ENCODE measurements at regions not wholly inside any gene's neighbourhood (a gene's known extent, or its start where the extent isn't known, plus 50 kb on each side); places are given as distances from the start of the nearest gene placed in this dataset.
A peak's percentile ranks its signal among the peaks of the same experiment; 100 is the strongest.

GRCh38 chr2:144333143-144333555 lies 186.8 kb downstream of the ZEB2 start:
- DNase-seq = no peak

DNA sequence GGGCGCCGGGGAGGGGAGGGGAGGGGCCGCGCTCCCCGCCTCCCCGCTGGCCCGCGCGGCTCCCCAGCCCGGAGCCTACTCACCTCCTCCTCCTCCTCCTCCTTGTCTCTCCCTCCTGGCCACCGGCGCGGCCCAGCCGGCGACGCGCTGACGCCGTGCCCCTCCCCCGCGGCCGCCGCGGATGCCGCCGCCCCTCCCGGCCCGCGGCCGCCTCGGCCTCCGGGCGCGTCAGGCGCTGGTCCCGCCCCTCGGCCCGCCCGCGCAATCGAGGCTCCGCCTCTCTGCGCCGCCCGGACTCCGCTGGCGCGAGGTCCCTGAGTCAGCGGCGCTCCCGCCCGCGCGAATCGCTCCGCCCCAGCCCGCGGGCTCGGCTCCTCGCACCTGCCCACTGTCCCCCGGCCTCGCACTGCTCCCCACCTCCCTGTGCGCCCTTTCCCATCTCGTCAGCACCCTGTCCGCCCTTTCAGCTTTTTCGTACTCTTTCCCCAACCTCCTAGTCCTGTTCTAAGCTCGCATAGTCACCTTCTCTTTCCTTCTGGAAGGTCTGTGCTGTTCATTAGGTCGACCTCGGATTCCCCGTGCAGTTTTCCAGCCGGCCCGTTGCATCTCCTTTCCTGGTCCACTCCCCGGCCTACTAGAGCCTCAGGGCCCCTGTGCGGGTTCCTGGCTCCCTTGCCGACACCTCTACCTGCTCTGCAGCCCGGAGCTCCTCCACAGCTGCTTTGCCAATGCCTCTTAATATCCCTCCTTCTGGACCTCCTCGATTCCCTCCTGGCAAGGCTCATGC lies 187.4 kb downstream of the ZEB2 start:
- DNase-seq = peak; percentile 47

DNA sequence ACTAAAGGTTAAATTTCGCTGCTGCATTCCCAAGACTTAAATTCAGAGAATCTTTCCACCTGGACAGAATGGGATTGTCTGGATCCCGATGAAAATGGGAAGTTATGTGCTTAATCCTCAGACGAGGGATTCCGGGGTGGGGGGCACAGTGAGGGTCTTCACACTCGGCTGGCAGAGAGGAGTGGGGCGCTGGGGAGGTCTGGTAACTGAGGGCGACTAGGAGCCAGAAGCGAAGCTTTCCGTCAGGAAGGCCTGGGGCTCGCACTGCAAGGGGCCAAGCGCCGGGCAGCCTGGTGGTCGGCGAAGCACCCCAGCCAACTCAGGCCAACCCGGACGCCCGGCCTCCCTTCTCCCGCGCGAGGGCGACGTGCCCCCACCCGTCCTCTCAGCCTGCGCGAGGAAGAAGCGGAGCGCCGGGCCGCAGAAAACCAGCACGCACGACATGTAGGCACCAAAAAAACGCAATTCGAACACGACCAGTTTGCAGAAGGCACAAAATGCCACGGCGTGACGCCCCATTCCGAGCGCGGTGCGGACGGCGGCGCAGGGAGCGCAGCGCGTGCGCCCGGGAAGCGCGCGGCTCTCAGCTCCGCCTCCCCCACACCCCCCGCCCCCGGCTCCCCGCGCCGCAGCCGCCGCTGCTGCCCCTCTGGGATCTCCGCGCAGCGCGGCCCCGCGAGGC lies 188.1 kb downstream of the ZEB2 start:
- no peak for DNase-seq

DNA sequence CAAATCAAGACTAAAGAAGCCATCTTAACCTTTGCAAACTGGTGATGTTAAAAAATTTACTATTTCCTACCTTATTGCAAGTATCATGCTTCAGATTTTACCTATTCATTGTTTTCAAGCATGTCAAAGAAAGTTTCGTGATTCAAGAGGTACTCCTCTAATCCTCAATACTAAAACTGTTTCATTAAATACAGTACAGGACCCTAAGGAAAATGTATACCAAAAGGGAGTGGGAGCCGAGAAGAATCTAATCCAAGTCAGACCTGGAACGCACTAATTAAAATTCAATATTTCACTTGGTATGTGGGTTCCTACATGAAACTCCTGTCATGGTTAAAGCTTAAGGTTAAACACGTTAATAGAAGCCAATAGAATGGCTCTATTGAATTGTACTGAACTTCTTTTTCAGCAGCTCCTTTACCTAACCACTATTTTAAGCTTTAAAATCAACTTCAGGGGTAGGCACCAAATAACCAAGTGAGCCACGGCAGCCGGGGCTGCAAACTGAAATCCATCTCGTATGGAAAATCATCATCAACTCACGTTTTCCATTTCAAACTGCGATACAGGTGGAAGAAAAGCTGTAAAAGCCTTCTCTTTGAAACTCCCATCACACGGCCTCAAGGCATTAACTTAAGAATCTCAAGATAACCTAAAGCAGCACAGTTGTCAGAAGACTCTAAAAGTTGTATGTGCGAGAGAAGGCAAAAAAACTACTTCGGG lies 188.8 kb downstream of the ZEB2 start:
- no peak for DNase-seq

GRCh38 chr2:144329472-144329871 lies 190.4 kb downstream of the ZEB2 start:
- DNase-seq = no peak

DNA sequence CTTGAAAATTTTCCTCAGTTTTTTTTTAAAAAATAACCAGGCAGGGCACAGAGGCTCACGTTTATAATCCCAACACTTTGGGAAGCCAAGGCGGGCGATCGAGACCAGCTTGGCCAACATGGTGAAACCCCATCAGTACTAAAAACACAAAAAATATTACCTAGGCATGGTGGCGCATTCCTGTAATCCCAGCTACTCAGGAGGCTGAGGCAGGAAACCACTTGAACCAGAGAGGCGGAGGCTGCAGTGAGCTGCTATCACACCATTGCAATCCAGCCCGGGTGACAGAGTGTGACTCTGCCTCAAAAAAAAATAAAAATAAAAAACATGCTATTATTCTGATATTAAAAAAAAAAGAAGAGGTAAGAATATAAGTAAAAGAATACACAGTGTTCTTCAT lies 191.0 kb downstream of the ZEB2 start:
- DNase-seq = no peak

- no peak for DNase-seq
Observed at GRCh38 chr2:144326825-144327224, 193.1 kb downstream of the ZEB2 start.

GRCh38 chr2:144325086-144325485 lies 194.8 kb downstream of the ZEB2 start:
- DNase-seq = no peak

GRCh38 chr2:144324446-144325045 lies 195.4 kb downstream of the ZEB2 start:
- no peak for DNase-seq

- no peak for DNase-seq
Observed at GRCh38 chr2:144323946-144324345, 196.0 kb downstream of the ZEB2 start.

DNA sequence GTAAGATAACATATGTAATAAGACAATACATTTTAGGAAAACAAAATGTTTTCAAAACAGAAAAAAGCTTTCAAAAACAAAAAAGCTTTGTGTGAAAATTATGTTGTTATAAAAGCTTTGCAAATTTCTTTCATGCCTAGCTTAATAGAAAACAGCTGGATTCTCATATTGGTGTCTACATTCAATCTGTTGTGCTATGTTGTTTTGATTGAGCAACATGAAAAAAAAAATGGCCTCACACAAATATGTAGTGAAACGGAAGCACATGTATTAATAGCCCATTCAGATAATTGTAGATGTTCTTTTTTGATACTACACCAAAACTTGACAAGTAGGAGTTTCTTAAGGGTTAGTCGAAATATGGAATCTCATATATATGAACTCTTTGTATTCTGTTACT lies 197.5 kb downstream of the ZEB2 start:
- no peak for DNase-seq

- no peak for DNase-seq
Observed at GRCh38 chr2:144320491-144320890, 199.4 kb downstream of the ZEB2 start.

DNA sequence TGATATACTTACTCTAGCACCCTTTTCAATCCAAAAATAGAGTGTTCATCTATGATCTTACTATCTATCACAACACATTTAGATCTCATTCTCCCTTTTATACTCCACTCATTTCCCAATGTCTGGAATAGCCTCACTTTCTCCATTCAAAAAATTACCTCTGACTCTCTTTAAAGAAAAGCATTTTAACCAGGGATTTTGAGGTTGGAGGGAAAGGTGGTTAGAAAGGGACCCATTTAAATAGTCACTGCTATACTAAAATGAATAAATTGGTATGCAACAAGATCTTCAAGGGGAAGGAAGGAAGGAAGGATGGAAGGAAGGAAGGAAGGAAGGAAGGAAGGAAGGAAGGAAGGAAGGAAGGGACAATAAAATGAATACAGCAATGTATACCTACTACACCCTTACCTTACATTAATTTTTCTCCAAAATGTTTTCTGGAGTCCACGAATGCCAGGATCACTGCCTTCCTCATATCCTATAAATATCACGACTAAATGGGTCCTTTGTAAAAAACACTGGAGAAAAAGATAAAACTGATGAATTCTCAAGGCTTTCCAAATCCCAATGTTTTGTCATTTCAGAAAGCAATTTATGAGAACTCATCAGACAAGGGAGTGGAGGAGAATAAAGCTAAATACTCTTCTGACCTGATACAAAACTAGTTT lies 202.7 kb downstream of the ZEB2 start:
- DNase-seq = no peak

GRCh38 chr2:144310889-144311608 lies 208.9 kb downstream of the ZEB2 start:
- no peak for DNase-seq

- no peak for DNase-seq
Observed at GRCh38 chr2:144310484-144310883, 209.4 kb downstream of the ZEB2 start.

GRCh38 chr2:144307711-144308110 lies 212.2 kb downstream of the ZEB2 start:
- no peak for DNase-seq

DNA sequence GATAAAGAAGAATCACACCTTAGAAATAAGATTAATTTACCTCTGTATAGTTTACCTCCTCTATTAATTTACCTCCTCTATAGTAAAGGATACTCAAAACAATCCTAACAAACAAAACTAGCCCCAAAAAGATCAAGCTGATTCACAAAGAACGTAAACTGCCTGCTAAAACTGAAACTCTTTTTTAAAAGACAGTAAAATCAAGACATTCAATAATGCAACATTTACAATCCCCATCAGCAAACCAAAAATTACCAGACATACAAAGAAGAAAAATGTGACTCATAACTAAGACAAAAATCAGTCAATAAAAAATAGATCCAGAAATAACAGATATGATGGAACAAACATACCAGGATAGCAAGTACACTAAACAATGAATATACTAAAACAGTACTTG lies 215.7 kb downstream of the ZEB2 start:
- no peak for DNase-seq

- DNase-seq = no peak
Observed at GRCh38 chr2:144300632-144301031, 219.3 kb downstream of the ZEB2 start.

DNA sequence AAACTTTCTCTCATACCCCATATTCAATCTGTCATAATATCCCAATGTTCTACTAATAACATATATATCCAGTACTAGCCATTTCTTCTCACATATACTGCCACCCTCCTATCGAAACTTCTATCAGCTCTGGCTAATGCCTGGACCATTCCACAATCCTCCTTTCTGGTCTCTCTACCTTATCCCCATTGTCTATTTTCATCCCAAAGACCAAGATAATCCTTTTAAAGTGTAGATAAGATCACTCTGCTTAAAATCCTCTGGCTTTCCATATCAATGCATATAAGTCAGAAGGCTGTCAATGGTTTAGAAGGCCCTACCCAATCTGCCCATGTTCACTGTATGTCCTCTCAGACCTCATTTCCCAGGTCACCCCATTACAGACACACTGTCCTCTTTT lies 229.6 kb downstream of the ZEB2 start:
- DNase-seq = no peak

DNA sequence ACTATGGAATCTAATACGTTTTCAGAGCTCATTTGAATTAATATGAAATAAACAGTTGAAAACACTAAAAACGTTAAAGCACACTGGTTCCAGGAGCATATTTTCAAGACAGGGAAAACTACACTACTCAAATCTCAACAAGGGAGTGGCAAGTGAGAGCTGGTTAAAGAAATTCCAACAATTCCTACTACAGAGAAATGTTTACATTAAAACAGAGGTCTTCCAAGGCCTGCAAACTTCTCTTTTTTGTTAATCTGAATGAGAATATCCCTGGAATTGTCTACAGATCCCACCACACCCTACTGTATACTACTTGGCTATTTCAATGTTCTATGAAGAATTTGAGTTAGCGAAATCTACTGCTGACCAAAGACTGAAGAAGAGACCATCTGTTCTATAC lies 231.5 kb downstream of the ZEB2 start:
- DNase-seq = no peak

DNA sequence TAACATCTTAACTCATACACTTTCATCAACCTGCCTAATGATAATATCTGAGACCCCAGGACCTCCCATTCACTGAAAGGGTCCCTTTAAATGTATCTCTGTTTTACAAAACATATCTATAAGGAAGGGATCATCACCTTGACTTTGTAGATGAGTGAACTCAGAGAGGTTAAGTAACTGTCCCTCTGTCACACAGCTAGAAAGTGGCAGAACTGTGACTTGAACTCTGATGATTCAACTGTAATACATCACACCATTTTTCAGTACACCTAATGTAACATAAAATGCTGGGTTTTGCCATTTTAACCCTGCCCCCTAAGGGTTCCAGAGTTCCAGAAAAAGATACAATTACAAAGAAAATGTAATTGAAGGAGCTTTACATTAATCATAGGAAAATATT lies 234.6 kb downstream of the ZEB2 start:
- DNase-seq = no peak

DNA sequence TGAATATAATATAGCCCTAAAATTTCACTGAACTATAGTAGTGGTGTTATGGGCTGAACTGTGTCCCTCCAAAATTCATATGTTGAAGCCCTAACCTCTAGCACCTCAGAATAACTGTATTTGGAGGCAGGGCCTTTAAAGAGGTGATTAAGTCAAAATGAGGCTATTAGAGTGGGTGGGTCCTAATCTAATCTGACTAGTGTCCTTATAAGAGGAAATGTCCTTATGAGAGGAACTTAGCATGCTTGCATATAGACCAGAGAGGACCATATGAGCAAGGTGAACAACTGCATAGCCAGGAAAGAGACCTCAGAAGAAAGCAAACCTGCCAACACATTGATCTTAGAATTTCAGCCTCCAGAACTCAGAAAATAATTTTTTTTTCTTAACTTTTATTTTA lies 238.4 kb downstream of the ZEB2 start:
- DNase-seq = no peak
